HCT116 (cell line): ENCODE measurements at regions not wholly inside any gene's neighbourhood (a gene's known extent, or its start where the extent isn't known, plus 50 kb on each side); places are given as distances from the start of the nearest gene placed in this dataset.

Experiments
- EGR1 ChIP-seq: IDR thresholded peaks from 2 replicates; pipeline ENCODE4 v1.6.1; 2012; ENCODE audit warnings: low read depth
- EZH2 ChIP-seq: fragments of 200-600 bp; sonication (generic); IDR thresholded peaks from 2 replicates; pipeline ENCODE4 v1.6.1; 2017; ENCODE audit warnings: antibody characterized with exemption, mixed run types
- POLR2A ChIP-seq: IDR thresholded peaks from 2 replicates; pipeline ENCODE4 v1.7.0; 2011; ENCODE audit warnings: borderline replicate concordance; ENCODE audit not compliant: insufficient read depth, insufficient read length; ENCODE audit errors: extremely low read depth
- YY1 ChIP-seq: IDR thresholded peaks from 2 replicates; pipeline ENCODE4 v1.6.1; 2011; ENCODE audit warnings: low read length, low read depth, moderate library complexity, mild to moderate bottlenecking; ENCODE audit not compliant: insufficient replicate concordance; ENCODE audit errors: extremely low read depth
- TF ChIP-seq, protein P1 (sequence below), 3 experiments: fragments of 200-600 bp in 1 of 3; sonication (generic) in 1 of 3; IDR thresholded peaks in 2 of 3; conservative IDR thresholded peaks in 1 of 3; 2 replicates each; pipeline ENCODE4 v1.5.1; 2012 to 2017; ENCODE audit warnings: low read depth in 2 of 3, low read length in 2 of 3, antibody characterized with exemption in 1 of 3, borderline replicate concordance in 1 of 3, control low read depth in 1 of 3, mild to moderate bottlenecking in 1 of 3, mixed read lengths in 1 of 3, mixed run types in 1 of 3, moderate library complexity in 1 of 3; ENCODE audit not compliant: insufficient read depth in 1 of 3
- TF ChIP-seq, protein P2 (sequence below): IDR thresholded peaks from 2 replicates; pipeline ENCODE4 v1.6.1; 2011; ENCODE audit warnings: mild to moderate bottlenecking, low read length, moderate library complexity; ENCODE audit not compliant: insufficient replicate concordance; ENCODE audit errors: extremely low read depth
- TF ChIP-seq, protein P3 (sequence below): IDR thresholded peaks from 2 replicates; pipeline ENCODE4 v1.6.1; 2012; ENCODE audit warnings: low read depth

DNA sequence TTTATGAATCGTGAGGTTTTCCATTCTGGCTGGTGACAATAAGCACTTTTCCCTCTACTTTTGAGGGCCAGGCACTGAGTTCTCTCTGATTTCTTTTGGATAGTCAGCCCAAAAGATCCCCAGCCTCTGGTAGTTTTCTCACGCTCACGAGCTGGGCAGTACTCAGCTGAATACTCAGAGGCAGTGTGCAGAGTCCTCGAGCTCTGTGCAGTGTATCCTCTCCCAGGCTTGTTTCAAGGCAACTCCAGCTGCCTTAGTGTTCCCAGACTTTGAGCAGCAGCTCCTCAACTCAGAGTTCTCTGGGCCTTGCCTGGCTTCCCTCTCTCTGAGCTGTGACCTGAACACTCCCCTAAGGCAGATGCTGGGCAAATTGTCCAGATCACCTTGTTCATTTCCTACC is 59.1 kb upstream of the IQSEC1 start:
- TF ChIP-seq, protein P1, sequence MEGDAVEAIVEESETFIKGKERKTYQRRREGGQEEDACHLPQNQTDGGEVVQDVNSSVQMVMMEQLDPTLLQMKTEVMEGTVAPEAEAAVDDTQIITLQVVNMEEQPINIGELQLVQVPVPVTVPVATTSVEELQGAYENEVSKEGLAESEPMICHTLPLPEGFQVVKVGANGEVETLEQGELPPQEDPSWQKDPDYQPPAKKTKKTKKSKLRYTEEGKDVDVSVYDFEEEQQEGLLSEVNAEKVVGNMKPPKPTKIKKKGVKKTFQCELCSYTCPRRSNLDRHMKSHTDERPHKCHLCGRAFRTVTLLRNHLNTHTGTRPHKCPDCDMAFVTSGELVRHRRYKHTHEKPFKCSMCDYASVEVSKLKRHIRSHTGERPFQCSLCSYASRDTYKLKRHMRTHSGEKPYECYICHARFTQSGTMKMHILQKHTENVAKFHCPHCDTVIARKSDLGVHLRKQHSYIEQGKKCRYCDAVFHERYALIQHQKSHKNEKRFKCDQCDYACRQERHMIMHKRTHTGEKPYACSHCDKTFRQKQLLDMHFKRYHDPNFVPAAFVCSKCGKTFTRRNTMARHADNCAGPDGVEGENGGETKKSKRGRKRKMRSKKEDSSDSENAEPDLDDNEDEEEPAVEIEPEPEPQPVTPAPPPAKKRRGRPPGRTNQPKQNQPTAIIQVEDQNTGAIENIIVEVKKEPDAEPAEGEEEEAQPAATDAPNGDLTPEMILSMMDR (IDR thresholded peaks at IDR 0.05 in 2 of 3, conservative IDR thresholded peaks at IDR 0.05 in 1 of 3; ENCODE audit: borderline replicate concordance in 1 of 3, insufficient read depth in 1 of 3, low read depth in 2 of 3, low read length in 2 of 3): no peak
- TF ChIP-seq EGR1 (no peak), YY1 (no peak), EZH2 (no peak), POLR2A (no peak)
- TF ChIP-seq, protein P2, sequence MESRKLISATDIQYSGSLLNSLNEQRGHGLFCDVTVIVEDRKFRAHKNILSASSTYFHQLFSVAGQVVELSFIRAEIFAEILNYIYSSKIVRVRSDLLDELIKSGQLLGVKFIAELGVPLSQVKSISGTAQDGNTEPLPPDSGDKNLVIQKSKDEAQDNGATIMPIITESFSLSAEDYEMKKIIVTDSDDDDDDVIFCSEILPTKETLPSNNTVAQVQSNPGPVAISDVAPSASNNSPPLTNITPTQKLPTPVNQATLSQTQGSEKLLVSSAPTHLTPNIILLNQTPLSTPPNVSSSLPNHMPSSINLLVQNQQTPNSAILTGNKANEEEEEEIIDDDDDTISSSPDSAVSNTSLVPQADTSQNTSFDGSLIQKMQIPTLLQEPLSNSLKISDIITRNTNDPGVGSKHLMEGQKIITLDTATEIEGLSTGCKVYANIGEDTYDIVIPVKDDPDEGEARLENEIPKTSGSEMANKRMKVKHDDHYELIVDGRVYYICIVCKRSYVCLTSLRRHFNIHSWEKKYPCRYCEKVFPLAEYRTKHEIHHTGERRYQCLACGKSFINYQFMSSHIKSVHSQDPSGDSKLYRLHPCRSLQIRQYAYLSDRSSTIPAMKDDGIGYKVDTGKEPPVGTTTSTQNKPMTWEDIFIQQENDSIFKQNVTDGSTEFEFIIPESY: no peak
- TF ChIP-seq, protein P3, sequence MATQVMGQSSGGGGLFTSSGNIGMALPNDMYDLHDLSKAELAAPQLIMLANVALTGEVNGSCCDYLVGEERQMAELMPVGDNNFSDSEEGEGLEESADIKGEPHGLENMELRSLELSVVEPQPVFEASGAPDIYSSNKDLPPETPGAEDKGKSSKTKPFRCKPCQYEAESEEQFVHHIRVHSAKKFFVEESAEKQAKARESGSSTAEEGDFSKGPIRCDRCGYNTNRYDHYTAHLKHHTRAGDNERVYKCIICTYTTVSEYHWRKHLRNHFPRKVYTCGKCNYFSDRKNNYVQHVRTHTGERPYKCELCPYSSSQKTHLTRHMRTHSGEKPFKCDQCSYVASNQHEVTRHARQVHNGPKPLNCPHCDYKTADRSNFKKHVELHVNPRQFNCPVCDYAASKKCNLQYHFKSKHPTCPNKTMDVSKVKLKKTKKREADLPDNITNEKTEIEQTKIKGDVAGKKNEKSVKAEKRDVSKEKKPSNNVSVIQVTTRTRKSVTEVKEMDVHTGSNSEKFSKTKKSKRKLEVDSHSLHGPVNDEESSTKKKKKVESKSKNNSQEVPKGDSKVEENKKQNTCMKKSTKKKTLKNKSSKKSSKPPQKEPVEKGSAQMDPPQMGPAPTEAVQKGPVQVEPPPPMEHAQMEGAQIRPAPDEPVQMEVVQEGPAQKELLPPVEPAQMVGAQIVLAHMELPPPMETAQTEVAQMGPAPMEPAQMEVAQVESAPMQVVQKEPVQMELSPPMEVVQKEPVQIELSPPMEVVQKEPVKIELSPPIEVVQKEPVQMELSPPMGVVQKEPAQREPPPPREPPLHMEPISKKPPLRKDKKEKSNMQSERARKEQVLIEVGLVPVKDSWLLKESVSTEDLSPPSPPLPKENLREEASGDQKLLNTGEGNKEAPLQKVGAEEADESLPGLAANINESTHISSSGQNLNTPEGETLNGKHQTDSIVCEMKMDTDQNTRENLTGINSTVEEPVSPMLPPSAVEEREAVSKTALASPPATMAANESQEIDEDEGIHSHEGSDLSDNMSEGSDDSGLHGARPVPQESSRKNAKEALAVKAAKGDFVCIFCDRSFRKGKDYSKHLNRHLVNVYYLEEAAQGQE: no peak
